HG02852 (cell line): ENCODE measurements at regions not wholly inside any gene's neighbourhood (a gene's known extent, or its start where the extent isn't known, plus 50 kb on each side); places are given as distances from the start of the nearest gene placed in this dataset.
A peak's percentile ranks its signal among the peaks of the same experiment; 100 is the strongest.

Source experiments
- ATAC-seq: cut with Tn5 transposase; IDR thresholded peaks from one replicate; pipeline ENCODE4 v1.9.1; 2021; ENCODE audit warnings: mild to moderate bottlenecking, moderate library complexity; ENCODE audit not compliant: unreplicated experiment

DNA sequence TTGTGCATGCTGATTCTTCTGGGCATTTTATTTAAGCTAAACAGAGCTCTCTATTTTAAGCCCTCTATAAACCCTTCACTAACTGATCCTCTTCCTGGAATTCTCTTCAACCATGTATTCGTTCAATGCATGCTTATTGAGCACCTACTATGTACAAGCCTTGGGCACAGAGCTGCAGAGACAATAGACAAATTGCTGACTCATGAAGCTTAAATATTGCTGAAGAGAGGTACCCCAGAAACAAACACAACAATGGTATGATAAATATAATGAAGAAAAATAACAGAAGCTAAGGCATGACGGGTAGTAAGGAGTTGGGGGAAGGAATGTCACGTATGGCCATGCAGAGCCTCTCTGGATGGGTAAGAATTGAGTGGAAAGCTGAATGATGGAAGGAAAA is 222.2 kb downstream of the PPARGC1A start:
- ATAC-seq, result no peak

DNA sequence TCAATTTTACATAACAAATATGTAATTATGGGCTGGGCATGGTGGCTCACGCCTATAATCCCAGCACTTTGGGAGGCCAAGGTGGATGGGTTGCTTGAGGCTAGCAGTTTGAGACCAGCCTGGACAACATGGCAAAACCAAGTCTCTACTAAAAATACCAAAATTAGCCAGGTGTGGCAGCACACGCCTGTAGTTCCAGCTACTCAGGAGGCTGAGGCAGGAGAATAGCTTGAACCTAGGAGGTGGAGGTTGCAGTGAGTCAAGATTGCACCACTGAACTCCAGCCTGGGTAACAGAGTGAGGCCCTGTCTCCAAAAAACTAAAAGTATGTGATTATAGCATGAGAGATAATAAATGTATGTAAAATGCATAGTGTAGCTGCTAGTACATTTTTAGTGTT is 229.0 kb downstream of the PPARGC1A start:
- ATAC-seq, result no peak

DNA sequence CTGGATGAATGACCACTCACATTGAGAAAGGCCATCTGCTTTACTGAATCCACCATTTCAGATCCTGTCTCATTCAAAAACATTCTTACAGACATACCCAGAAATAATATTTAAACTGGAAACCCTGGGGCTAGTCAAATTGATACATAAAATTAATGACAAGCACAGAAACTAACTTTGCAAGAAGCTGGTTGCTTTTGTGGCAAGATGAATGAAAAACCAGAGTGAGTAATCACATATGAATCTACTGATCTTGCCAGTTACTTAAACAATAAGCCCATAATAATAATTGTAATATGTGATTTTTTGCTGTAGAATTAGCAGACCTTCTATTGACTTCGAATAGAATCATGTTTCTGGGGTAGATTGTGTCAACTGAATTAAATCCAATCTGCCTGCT is 235.1 kb downstream of the PPARGC1A start:
- ATAC-seq, result no peak

DNA sequence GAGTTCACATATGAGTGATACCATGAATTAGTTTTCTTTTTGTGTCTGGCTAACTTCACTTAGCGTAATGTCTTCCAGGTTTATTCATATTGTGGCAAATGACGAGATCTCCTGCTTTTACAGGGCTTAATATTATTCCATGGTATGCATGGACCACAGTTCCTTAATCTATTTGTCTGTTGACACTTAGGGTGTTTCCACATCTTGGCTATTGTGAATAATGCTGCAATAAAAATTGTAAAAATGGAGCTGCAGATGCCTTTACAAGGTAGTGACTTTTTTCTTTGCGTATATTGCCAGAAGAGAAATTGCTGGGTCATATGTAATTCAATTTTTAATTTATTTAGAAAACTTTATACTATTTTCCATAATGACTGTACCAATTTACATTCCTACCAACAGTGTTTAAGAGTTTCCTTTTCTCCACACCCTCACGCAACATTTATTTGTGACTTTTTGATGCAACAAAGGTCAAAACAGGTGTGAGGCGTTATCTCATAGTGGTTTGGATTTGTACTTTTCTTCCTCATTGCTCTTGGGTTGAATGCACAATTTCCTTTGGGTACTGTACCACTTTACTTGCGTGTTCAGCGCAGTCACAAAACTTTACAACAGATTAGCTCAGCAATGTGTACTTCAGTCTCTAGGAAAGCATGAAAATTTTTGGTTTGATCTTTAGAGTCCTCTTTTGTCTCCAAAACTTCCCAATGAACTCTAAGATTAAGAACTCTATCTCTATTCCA is 240.8 kb downstream of the PPARGC1A start:
- ATAC-seq, result no peak

DNA sequence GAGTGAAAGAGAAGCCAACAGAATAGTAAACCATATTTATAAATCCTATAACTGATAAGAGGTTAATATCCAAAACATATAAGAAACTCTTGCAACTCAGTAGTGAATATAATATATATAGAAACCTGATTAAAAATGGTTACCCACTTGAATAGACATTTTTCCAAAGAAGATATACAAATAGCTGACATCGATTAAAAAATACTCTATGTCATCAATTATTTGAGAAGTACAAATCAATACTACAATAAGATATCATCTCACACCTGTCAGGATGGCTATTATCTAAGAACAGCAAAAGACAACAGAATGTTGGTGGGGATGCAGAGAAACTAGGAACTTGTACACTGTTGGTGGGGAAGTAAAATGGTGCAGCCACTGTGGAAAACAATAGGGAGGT is 254.4 kb downstream of the PPARGC1A start:
- ATAC-seq, result no peak

DNA sequence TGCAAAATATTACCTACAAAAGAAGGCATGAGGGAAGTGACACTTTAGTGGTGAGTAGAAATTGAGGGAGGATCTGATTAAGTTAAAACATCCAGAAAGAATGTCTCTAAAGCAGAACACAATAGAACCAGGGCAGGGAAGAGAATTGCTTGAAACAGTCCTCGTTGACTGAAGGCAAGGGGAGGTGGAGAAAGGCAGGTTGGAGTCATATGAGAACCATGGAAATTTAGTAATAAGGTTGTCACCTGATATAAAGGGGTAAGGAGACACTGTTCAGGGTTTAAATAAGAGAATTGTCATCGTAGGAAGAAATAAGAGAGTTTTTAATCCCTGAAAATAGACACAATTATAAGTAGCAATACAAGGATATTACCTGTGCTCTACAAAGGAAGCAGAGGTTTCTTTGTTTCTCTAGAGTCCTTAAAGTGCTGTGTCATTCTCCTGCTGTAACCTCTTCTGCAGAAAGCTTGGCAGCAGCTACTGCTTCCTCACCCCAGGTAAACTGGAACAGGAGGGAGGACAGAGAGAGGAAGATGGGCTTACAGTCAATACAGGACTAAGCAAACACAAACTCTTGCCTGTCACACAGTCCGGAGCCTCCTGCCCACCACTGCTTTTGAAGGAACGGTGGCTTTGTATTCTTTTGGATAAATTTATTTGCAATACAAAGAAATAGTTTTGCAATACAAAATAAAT is 258.4 kb downstream of the PPARGC1A start:
- no peak for ATAC-seq

DNA sequence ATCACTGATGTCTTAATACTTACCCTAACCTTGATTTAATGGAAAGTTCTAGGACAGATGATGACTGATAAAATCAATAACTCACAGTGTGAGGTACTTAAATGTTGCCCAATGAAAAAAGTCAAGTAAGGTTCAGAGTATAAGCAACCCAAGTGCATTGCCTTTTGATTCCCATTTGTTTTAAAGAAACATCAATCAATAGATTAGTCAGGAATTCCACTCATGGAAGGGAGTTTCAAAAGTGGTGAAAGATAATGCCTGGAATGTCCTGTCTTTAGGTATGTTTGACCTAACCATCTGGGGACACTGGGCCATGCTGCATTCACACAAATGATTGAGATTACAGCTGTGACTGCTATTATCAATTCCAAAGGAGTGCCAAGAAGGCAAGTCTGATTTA is 259.7 kb downstream of the PPARGC1A start:
- no peak for ATAC-seq

DNA sequence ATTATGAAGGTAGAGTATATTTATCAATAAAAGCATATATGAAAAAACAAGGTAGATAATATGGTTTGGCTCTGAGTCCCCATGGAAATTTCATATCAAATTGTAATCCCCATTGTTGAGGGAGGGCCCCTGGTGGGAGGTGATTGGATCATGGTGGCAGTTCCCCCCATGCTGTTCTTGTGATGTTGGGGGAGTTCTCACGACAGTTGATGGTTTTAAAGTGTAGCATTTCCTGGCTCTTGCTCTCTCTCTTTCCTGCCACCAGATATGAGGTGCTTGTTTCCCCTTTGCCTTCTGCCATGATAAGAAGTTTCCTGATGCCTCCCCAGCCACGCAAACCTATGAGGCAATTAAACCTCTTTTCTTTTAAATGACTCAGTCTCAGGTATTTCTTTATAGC is 260.4 kb downstream of the PPARGC1A start:
- no peak for ATAC-seq

DNA sequence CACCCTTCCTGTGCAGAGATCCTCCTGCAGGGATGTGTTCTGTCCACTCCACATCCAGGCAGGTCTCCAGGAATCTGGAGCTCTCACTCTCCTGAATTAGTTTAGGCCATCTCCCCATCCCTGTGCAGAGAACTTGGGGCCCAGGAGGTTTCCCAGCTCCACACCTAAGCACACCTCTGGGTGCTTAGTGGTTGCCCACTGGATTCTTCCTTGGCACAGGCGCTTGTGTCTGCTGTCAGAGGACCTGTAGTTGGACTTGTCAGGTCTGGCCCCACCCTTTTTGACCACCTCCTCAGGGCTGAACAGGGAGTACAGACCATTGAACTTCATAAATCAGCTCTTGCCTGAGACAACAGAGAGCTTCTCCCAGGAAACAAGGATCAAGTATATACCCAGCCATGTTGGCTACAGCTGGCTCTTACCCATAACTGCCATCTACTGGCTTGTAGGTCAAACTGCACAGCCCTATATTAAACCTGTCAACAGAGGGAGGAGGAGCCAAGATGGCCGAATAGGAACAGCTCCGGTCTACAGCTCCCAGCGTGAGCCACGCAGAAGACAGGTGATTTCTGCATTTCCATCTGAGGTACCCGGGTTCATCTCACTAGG is 275.5 kb downstream of the PPARGC1A start:
- peak; percentile 65 for ATAC-seq

DNA sequence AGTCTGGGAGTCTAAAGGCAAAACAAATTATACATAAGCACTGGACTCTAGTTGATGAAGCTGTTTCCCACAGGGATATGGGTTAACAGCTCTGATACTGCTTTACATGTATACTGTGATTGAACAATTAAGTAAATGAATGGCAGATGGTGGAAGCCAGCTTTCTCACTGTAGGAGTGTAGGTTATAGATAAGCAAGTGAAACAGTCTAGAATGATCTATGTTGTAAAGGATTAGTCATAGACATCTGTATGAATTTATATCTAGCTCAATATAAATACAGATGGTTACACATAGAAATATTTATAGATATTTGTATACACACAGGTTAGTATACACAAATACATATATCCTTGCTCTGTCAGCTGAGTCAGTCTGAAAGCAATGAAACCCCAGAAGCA is 276.1 kb downstream of the PPARGC1A start:
- no peak for ATAC-seq

DNA sequence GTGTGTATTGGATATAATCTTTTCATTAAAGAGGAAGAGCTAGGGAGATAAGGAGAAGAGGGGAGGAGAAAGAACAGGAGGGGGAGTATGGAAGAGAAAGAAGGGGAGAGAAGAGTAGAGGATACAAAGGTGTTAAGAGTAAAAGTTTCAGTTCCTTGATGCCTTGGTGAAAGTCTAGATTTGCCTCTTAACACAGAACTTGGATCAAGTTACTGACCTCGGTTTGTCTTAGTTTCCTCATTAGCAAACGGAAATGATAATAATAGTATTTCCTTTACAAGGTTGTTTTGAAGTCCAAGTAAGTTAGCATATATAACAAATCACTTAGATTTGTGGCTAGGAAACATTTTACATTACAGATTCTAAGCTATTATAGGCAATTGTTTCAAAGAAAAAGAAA is 287.1 kb downstream of the PPARGC1A start:
- no peak for ATAC-seq

DNA sequence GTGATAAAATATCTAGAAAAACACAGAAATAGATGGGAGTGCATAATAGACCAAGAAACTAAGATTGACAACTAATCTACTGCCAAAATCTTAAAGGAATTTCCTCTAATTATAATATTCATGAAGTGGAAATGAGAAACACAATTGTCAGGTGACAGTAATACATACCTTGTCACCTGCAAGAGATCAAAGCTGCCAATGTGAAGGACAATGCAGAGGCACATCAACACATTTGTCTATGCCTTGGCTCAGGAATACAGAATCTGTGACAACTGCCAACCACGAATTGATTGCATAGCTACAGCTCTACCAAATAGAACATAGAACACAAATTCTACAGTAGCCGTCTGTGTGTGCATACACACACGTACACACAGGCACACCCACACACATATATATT is 295.7 kb downstream of the PPARGC1A start:
- no peak for ATAC-seq

DNA sequence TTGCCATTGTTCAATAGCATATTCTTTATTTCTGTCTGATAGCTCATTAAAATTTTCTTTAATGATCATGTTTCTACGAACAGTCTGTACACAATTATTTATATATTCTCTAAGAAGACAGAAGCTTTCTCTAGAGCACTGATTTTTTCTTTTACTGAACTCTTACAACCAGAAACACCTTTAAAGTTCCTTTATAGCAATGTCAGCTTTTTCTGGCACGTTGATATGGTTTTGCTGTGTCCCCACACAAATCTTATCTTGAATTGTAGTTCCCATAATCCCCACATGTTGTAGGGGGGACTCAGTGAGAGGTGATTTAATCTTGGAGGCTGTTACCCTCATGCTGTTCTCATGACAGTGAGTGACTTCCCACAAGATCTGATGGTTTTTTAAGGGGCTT is 299.4 kb downstream of the PPARGC1A start:
- no peak for ATAC-seq

DNA sequence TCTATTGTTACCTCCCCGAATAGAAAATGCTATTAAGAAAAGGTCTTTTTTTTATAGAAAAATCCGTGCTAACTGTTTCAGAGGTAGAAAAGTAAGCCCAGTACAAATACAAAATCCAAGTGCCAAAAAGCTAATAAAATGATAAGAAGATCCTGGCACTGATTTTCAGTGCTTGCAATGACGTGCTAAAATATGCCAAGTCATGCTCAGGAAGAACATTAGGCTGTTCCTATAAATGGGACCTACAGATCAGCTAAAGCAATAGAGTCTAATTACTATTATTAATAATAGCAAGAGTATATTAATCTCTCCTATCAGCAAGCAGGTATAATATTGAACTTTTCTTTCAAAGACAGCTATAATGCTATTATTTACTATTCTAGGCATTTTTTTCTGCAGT is 305.8 kb downstream of the PPARGC1A start:
- ATAC-seq, result no peak

DNA sequence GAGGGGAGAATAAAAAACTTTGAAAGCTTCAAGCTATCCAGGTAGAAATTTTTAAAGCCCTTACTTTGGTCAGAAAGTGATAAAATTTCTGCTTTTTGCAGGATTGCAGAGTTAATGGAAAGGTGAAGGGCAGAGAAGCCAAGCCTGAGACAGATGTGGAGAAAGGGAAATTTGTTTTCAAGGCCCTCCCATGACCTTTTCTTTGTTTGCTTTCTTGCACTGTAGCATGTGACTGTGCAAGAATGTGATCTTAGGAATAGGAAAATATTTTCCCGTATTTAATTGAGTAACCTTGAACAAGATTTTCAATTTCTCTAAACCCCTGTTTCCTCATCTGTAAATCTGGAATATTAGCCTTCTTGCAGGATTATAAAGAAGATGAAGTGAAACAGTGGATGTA is 307.2 kb downstream of the PPARGC1A start:
- ATAC-seq, result no peak

DNA sequence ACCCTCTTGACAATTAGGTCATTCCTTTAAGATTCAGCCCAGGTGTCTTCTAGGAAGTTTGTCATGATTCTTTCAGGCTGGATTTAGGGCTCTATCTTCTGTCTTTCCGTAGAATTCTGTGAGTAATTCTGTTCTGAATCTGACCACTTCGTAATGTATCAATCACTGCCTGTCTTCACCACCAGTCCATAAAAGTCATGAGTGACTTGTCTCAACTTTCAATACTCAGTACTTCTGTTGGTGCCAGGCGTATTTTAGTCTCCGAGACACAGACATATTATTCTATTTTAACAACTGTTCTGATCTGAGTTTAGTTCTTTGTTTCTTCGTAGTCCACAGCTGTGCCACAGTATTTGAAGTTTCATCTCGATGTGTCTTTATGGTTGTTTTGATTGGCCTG is 310.7 kb downstream of the PPARGC1A start:
- no peak for ATAC-seq

DNA sequence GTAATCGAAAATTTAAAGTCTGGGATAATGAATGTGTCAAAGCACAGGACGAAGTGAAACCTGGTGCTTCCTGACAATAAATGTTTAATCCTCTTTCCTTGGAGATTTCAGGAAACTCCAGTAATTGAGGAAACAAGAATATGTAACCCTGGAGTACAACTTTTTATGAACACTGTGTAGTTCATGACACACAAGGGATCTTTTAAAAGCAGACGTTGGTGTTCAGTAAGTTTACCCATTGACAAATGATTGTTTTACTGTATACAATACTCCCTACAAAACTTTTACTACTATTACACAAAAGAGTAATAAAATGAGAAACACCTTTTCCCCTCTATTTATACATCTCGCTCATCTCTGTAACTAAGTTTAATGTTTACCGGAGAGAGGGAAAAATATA is 312.4 kb downstream of the PPARGC1A start:
- no peak for ATAC-seq

DNA sequence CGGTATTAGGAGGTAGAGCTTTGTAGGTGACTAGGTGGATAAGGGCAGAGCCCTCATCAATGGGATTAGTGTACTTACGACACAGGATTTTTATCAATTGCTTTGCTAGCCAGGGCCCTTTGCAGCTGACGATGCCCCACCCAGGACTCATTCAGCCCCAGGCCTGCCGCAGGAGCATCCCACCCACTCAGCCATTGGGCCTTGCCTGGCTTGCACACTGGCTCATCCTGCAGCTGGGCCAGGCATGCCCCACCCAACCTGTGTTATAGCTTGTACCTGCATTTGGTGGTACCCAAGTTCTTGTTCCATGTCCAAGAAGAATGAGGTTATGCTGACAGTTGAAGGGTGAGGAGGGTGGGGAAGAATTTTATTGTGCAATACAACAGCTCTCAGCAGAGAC is 317.5 kb downstream of the PPARGC1A start:
- no peak for ATAC-seq

DNA sequence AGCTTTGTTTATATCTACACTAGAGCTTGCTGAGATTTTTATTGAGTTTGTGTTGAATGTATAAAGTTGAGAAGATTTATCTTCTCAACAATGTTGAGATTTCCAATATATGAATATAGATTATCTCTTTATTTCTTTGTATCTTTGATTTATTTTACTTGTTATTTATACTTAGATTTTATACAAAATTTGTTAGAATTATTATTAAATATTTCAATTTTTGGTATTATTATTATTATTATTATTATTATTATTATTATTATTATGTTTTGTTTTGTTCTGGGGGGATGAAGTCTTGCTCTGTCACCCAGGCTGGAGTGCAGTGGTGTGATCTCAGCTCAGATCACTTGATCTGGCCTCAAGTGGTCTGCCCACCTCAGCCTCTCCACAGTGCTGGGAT is 322.5 kb downstream of the PPARGC1A start:
- ATAC-seq, result no peak

DNA sequence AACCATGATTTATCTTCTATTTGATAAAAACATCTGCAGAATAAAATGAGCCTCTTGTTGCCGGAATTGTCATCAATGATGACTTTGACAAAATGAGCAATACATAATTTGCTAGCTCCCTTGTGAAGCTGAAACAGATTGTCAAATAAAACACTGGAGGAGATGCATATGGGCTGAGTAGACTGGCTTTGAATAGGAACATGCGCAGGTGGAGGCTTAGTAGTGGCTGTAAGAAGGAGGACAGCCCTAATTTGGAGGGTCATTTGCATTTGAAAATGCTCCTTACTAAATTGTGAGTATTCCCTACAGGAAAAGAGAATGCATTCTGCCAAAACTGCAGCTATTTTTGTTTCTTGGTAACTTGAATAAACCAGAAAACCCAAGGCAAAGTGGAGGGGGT is 329.1 kb downstream of the PPARGC1A start:
- no peak for ATAC-seq

DNA sequence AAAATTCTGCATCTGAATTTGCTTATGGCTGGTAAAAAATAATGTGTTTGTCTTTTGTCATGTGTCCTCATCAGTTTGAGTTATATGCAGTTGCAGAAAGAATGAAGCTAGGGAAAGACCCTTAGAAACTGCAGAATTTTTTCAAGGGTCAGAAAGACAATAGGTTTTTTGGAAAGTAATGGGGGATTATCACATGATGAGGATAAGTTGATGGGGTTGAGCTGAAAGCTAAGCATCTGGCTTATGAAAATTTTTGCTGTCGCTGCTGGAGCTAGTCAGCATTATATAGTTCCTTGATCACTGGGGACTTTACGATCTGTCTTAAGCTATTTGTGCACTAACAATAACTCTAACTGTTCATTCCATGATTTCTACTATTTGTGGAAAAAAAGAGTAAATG is 331.7 kb downstream of the PPARGC1A start:
- ATAC-seq, result no peak

DNA sequence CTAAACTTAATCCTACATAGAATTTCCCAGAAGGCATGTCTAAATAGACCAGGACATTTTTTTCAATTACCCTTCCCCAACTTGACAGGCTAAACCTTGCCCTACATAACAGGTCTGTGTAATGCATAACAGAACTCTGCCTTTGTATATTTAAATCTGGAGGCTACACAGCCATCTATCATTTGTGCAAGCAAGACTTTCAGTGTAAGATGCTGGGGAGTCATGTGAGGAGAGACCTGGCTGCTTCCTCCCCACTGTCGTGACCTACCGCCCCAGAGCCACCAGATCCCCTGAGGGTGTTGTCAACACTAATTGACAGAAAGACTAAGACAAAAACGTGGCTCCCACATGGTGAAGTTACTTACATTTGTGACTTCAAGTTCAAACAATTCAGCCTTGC is 342.2 kb downstream of the PPARGC1A start:
- no peak for ATAC-seq
